Loucy (cell line): ENCODE measurements at regions not wholly inside any gene's neighbourhood (a gene's known extent, or its start where the extent isn't known, plus 50 kb on each side); places are given as distances from the start of the nearest gene placed in this dataset.
"Not testable (repeated sequence)": the region's sequence is repeated elsewhere in the genome, so short reads cannot be mapped to it uniquely, and the experiment has no call there.

Experiments
- H2AFZ ChIP-seq: fragments of 200-600 bp; sonication (generic); 2 replicates; pipeline ENCODE4 v1.6.0; 2016; ENCODE audit warnings: antibody characterized with exemption, mild to moderate bottlenecking, low read length, moderate library complexity
- H3F3A ChIP-seq: fragments of 200-600 bp; 2 replicates; pipeline ENCODE4 v1.6.0; 2016; ENCODE audit warnings: antibody characterized with exemption, low read depth, mild to moderate bottlenecking
- H3K27me3 ChIP-seq: fragments of 200-600 bp; sonication (generic); 2 replicates; pipeline ENCODE4 v1.6.1; 2014; ENCODE audit warnings: low read length, mild to moderate bottlenecking; ENCODE audit not compliant: insufficient read depth, poor library complexity, severe bottlenecking
- H3K36me3 ChIP-seq: fragments of 200-600 bp; sonication (generic); 2 replicates; pipeline ENCODE4 v1.6.1; 2016; ENCODE audit warnings: low read length; ENCODE audit not compliant: insufficient read depth
- H3K4me1 ChIP-seq: fragments of 200-600 bp; sonication (generic); 2 replicates; pipeline ENCODE4 v1.5.1; 2014; ENCODE audit warnings: low read length, mild to moderate bottlenecking; ENCODE audit not compliant: insufficient read depth, poor library complexity, severe bottlenecking
- H3K4me2 ChIP-seq: fragments of 200-600 bp; sonication (generic); 2 replicates; pipeline ENCODE4 v1.6.0; 2014; ENCODE audit warnings: antibody characterized with exemption, low read length, low read depth, mild to moderate bottlenecking; ENCODE audit not compliant: poor library complexity, severe bottlenecking
- H3K4me3 ChIP-seq: fragments of 200-600 bp; sonication (generic); 2 replicates; pipeline ENCODE4 v1.5.1; 2014; ENCODE audit warnings: low read length, mild to moderate bottlenecking, mixed read lengths; ENCODE audit not compliant: poor library complexity, severe bottlenecking
- H3K79me2 ChIP-seq: fragments of 200-600 bp; sonication (generic); 2 replicates; pipeline ENCODE4 v1.6.1; 2014; ENCODE audit warnings: low read length; ENCODE audit not compliant: insufficient read depth
- H3K9ac ChIP-seq: fragments of 200-600 bp; sonication (generic); 2 replicates; pipeline ENCODE4 v1.6.0; 2014; ENCODE audit warnings: mild to moderate bottlenecking, low read depth, low read length, moderate library complexity; ENCODE audit not compliant: poor library complexity, severe bottlenecking
- H3K9me2 ChIP-seq: fragments of 200-600 bp; sonication (generic); replicated peaks from 2 replicates; pipeline ENCODE4 v1.6.1; 2016; ENCODE audit warnings: low read depth, low read length, mixed read lengths
- H3K9me3 ChIP-seq: fragments of 200-600 bp; sonication (generic); 2 replicates; pipeline ENCODE4 v1.6.1; 2014; ENCODE audit warnings: mild to moderate bottlenecking, antibody characterized with exemption, low read length, low read depth; ENCODE audit not compliant: insufficient read depth
- H4K20me1 ChIP-seq: fragments of 200-600 bp; sonication (generic); 2 replicates; pipeline ENCODE4 v1.6.0; 2014; ENCODE audit warnings: antibody characterized with exemption, low read length, mild to moderate bottlenecking; ENCODE audit not compliant: insufficient read depth, poor library complexity, severe bottlenecking
- CTCF ChIP-seq: fragments of 200-600 bp; sonication (generic); conservative IDR thresholded peaks from 2 replicates; pipeline ENCODE4 v1.5.1; 2014; ENCODE audit warnings: mild to moderate bottlenecking, antibody characterized with exemption, low read length
- EZH2phosphoT487 ChIP-seq: fragments of 200-600 bp; IDR thresholded peaks from 2 replicates; pipeline ENCODE4 v1.6.1; 2018; ENCODE audit warnings: antibody characterized with exemption, mild to moderate bottlenecking, moderate library complexity, borderline replicate concordance

- Histone ChIP-seq H3K36me3 (no peaks in the 10 kb centered on the region), H2AFZ (no peak overlapping the region), H3K27me3 (no peaks in the 10 kb centered on the region), H3K9me2 (no peaks in the 10 kb centered on the region), H4K20me1 (no peaks in the 10 kb centered on the region), H3K9ac (no peak overlapping the region), H3F3A (no peaks in the 10 kb centered on the region), H3K4me2 (no peak overlapping the region), H3K4me1 (no peaks in the 10 kb centered on the region), H3K79me2 (no peaks in the 10 kb centered on the region), H3K9me3 (no peaks in the 10 kb centered on the region), H3K4me3 (no peak overlapping the region)
- TF ChIP-seq CTCF (no peak), EZH2phosphoT487 (no peak)
Observed at GRCh38 chr3:163513149-163513657, 1565.1 kb downstream of the SI start.

DNA sequence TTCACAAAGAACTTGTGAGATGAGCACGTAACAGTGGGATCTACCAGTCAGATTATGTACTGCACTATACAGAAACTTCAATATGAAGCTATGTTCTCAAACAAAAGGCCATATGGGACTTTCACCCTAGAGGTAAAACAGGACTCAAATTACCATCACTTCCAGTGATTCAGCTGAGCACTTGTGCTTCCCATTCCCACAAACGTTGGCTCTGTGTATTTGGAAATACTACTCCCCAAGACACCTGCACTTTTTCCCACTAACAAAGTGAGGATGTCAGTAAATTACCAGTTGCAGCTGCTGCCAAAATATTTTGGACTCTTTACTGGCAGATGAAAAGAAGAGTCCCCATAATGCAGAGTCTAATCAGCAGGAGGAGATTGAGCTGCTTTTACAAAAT lies 1570.1 kb downstream of the SI start:
- Histone ChIP-seq H3K4me2 (no peak overlapping the region), H3K4me3 (no peak overlapping the region), H4K20me1 (no peaks in the 10 kb centered on the region), H3K36me3 (no peaks in the 10 kb centered on the region), H2AFZ (no peak overlapping the region), H3K9ac (no peak overlapping the region), H3K9me2 (no peaks in the 10 kb centered on the region), H3K27me3 (no peaks in the 10 kb centered on the region), H3K9me3 (no peaks in the 10 kb centered on the region), H3K4me1 (no peaks in the 10 kb centered on the region), H3F3A (no peaks in the 10 kb centered on the region), H3K79me2 (no peaks in the 10 kb centered on the region)
- no peak for TF ChIP-seq CTCF
- TF ChIP-seq EZH2phosphoT487 = no peak

GRCh38 chr3:163504974-163505373 lies 1573.3 kb downstream of the SI start:
- Histone ChIP-seq H3K36me3 (no peaks in the 10 kb centered on the region), H3K79me2 (no peaks in the 10 kb centered on the region), H3K9me3 (no peaks in the 10 kb centered on the region), H2AFZ (no peak overlapping the region), H3K27me3 (no peaks in the 10 kb centered on the region), H4K20me1 (no peaks in the 10 kb centered on the region), H3K9ac (no peak overlapping the region), H3K4me2 (no peak overlapping the region), H3K9me2 (no peaks in the 10 kb centered on the region), H3F3A (no peaks in the 10 kb centered on the region), H3K4me3 (no peak overlapping the region), H3K4me1 (no peaks in the 10 kb centered on the region)
- TF ChIP-seq EZH2phosphoT487 (no peak), CTCF (no peak)

DNA sequence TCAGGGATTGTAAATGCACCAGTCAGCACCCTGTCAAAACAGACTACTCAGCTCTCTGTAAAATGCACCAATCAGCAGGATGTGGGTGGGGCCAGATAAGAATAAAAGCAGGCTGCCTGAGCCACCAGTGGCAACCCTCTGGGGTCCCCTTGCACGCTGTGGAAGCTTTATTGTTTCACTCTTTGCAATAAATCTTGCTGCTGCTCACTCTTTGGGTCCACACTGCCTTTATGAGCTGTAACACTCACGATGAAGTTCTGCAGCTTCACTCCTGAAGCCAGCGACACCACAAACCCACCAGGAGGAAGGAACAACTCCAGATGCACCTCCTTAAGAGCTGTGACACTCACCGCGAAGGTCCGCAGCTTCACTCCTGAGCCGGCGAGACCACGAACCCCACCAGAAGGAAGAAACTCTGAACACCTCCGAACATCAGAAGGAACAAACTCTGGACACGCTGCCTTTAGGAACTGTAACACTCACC lies 1578.5 kb downstream of the SI start:
- not testable (repeated sequence) for H3K27me3 ChIP-seq, H3K4me3 ChIP-seq, H3K9me2 ChIP-seq, H3K79me2 ChIP-seq, H3K4me1 ChIP-seq, H3K9me3 ChIP-seq, H2AFZ ChIP-seq, H4K20me1 ChIP-seq, H3K36me3 ChIP-seq, H3K4me2 ChIP-seq, H3F3A ChIP-seq, H3K9ac ChIP-seq

DNA sequence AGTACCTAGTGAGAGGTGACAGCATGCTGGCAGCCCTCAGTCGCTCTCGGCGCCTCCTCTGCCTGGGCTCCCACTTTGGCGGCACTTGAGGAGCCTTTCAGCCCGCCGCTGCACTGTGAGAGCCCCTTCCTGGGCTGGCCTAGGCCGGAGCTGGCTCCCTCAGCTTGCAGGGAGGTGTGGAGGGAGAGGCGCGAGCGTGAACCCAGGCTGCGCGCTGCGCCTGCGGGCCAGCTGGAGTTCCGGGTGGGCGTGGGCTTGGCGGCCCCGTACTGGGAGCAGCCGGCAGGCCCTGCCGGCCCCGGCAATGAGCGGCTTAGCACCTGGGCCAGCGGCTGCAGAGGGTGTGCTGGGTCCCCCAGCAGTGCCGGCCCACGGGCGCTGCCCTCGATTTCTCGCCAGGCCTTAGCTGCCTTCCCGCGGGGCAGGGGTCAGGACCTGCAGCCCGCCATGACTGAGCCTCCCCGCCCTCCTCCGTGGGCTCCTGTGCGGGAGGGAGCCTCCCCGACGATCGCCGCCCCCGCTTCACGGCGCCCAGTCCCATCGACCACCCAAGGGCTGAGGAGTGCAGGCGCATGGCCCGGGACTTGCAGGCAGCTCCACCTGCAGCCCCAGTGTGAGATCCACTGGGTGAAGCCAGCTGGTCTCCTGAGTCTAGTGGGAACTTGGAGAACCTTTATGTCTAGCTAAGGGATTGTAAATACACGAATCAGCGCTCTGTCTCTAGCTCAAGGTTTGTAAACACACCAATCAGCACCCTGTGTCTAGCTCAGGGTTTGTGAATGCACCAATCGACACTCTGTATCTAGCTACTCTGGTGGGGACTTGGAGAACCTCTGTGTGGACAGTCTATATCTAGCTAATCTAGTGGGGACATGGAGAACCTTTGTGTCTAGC lies 1579.2 kb downstream of the SI start:
- not testable (repeated sequence) for H3K4me3 ChIP-seq, H3K9me2 ChIP-seq, H2AFZ ChIP-seq

More for the DNA sequence above, 1579.2 kb downstream of the SI start:
- H3F3A ChIP-seq, H3K9ac ChIP-seq, H3K79me2 ChIP-seq, H3K36me3 ChIP-seq, H3K9me3 ChIP-seq, H3K4me2 ChIP-seq, H4K20me1 ChIP-seq, H3K27me3 ChIP-seq, H3K4me1 ChIP-seq: not testable (repeated sequence)
